H1 (cell line): ENCODE measurements at regions not wholly inside any gene's neighbourhood (a gene's known extent, or its start where the extent isn't known, plus 50 kb on each side); places are given as distances from the start of the nearest gene placed in this dataset.

Experiments
- CTCF ChIA-PET: fragments of 300-600 bp; sonication (Branson Sonifier 250); formaldehyde crosslinking; loops from one replicate; lab custom pipeline; 2021; ENCODE audit not compliant: partially characterized antibody; lab: Charles Lee
- POLR2A ChIA-PET: fragments of 300-600 bp; sonication (Branson Sonifier 250); formaldehyde crosslinking; loops from one replicate; lab custom pipeline; 2021; ENCODE audit warnings: inconsistent platforms; ENCODE audit not compliant: partially characterized antibody; lab: Charles Lee
- DNase-seq, 2 experiments: peaks; one replicate each; pipeline versions ENCODE4 v3.0.0 to v3.0.0-alpha.2; 2010 to 2022; ENCODE audit warnings: low spot score in 2 of 2, low read depth in 1 of 2, mixed read lengths in 1 of 2
- FAIRE-seq: peaks from 2 replicates; lab custom pipeline; 2011; peaks lifted over from hg19 to GRCh38; lab: Jason Lieb, UNC
- H2AFZ ChIP-seq: 2 replicates; pipeline ENCODE4 v1.8.1; 2012; ENCODE audit warnings: low read length, inconsistent platforms
- H2AK5ac ChIP-seq: 2 replicates; pipeline ENCODE4 v1.6.1; 2013; ENCODE audit warnings: low read depth, low read length
- H2BK120ac ChIP-seq: replicated peaks from 2 replicates; pipeline ENCODE3; 2013; ENCODE audit warnings: low read depth, low read length, inconsistent platforms
- H2BK12ac ChIP-seq: 2 replicates; pipeline ENCODE4 v1.6.1; 2013; ENCODE audit warnings: low read depth, low read length
- H2BK15ac ChIP-seq: 2 replicates; pipeline ENCODE4 v1.6.1; 2013; ENCODE audit warnings: low read length
- H2BK20ac ChIP-seq: 2 replicates; pipeline ENCODE4 v1.6.1; 2013; ENCODE audit warnings: low read length
- H2BK5ac ChIP-seq: 2 replicates; pipeline ENCODE4 v1.6.1; 2013; ENCODE audit warnings: low read depth, low read length
- H3K14ac ChIP-seq: 2 replicates; pipeline ENCODE4 v1.6.1; 2013; ENCODE audit warnings: inconsistent platforms; ENCODE audit not compliant: insufficient read length
- H3K18ac ChIP-seq: 2 replicates; pipeline ENCODE4 v1.6.1; 2013; ENCODE audit warnings: low read length; ENCODE audit errors: extremely low read depth
- H3K23ac ChIP-seq: 2 replicates; pipeline ENCODE4 v1.6.1; 2013; ENCODE audit warnings: inconsistent platforms; ENCODE audit not compliant: insufficient read length
- H3K23me2 ChIP-seq: 2 replicates; pipeline ENCODE4 v1.6.1; 2013; ENCODE audit warnings: low read depth, low read length
- H3K27ac ChIP-seq: 2 replicates; pipeline ENCODE4 v1.6.1; 2011; ENCODE audit warnings: low read depth, low read length, inconsistent platforms
- H3K27me3 ChIP-seq, 4 experiments: replicated peaks in 1 of 4; 1 replicate in 1 of 4; 2 replicates in 3 of 4; pipeline versions ENCODE4 v1.6.1 to v1.8.1; 2011 to 2013; ENCODE audit warnings: low read length in 3 of 4, mild to moderate bottlenecking in 3 of 4, inconsistent platforms in 2 of 4, mixed read lengths in 2 of 4, moderate library complexity in 1 of 4; ENCODE audit not compliant: control insufficient read depth in 3 of 4, insufficient read depth in 3 of 4; ENCODE audit errors: extremely low read depth in 1 of 4
- H3K36me3 ChIP-seq, 4 experiments: 2 replicates each; pipeline versions ENCODE4 v1.6.1 to v1.8.1; 2011 to 2013; ENCODE audit warnings: mild to moderate bottlenecking in 4 of 4, low read length in 3 of 4, moderate library complexity in 2 of 4, control low read depth in 1 of 4, inconsistent platforms in 1 of 4; ENCODE audit not compliant: insufficient read depth in 4 of 4, control insufficient read depth in 2 of 4
- H3K4ac ChIP-seq: replicated peaks from 2 replicates; pipeline ENCODE3; 2013; ENCODE audit warnings: low read length, low read depth, mixed read lengths, inconsistent platforms; ENCODE audit not compliant: insufficient read length
- H3K4me1 ChIP-seq, 4 experiments: replicated peaks in 1 of 4; 1 replicate in 1 of 4; 2 replicates in 3 of 4; pipeline versions ENCODE4 v1.6.1 to v1.8.1; 2011 to 2013; ENCODE audit warnings: low read length in 3 of 4, inconsistent platforms in 2 of 4, mixed read lengths in 1 of 4; ENCODE audit not compliant: insufficient read depth in 4 of 4, control insufficient read depth in 3 of 4
- H3K4me2 ChIP-seq, 2 experiments: 2 replicates each; pipeline versions ENCODE4 v1.6.1 to v1.8.1; 2011 to 2013; ENCODE audit warnings: low read depth in 2 of 2, low read length in 2 of 2, control low read depth in 1 of 2, inconsistent platforms in 1 of 2, mild to moderate bottlenecking in 1 of 2; ENCODE audit not compliant: insufficient read depth in 1 of 2
- H3K4me3 ChIP-seq, 4 experiments: fragments of 200-600, 300-600 bp in 1 of 4; sonication (generic), shearing (Covaris generic), sonication (Bioruptor Twin) in 1 of 4; 2 replicates each; pipeline versions ENCODE4 v1.5.1 to v1.8.1; 2011 to 2016; ENCODE audit warnings: low read length in 4 of 4, low read depth in 3 of 4, control low read depth in 2 of 4, inconsistent platforms in 2 of 4, mild to moderate bottlenecking in 2 of 4, mixed read lengths in 1 of 4, moderate library complexity in 1 of 4; ENCODE audit not compliant: insufficient read depth in 2 of 4; ENCODE audit errors: extremely low read depth in 1 of 4
- H3K56ac ChIP-seq: replicated peaks from 2 replicates; pipeline ENCODE3; 2013; ENCODE audit warnings: low read depth, mild to moderate bottlenecking, mixed read lengths, low read length, inconsistent platforms; ENCODE audit not compliant: insufficient read length
- H3K79me1 ChIP-seq: 2 replicates; pipeline ENCODE4 v1.6.1; 2013; ENCODE audit warnings: low read depth, low read length, control low read depth
- H3K79me2 ChIP-seq, 2 experiments: 2 replicates each; pipeline versions ENCODE4 v1.6.1 to v1.8.1; 2012 to 2013; ENCODE audit warnings: low read length in 2 of 2, mild to moderate bottlenecking in 2 of 2, inconsistent platforms in 1 of 2; ENCODE audit not compliant: insufficient read depth in 2 of 2, control insufficient read depth in 1 of 2
- H3K9ac ChIP-seq, 4 experiments: replicated peaks in 1 of 4; 1 replicate in 1 of 4; 2 replicates in 3 of 4; pipeline versions ENCODE4 v1.6.1 to v1.8.1; 2011 to 2013; ENCODE audit warnings: low read depth in 3 of 4, low read length in 3 of 4, control low read depth in 2 of 4, mild to moderate bottlenecking in 2 of 4, moderate library complexity in 2 of 4, inconsistent platforms in 1 of 4; ENCODE audit errors: extremely low read depth in 1 of 4
- H3K9me3 ChIP-seq, 2 experiments: 2 replicates each; pipeline versions ENCODE4 v1.6.1 to v1.8.1; 2012 to 2013; ENCODE audit warnings: mild to moderate bottlenecking in 2 of 2, moderate library complexity in 2 of 2, control low read depth in 1 of 2, inconsistent platforms in 1 of 2, low read depth in 1 of 2, low read length in 1 of 2, mixed read lengths in 1 of 2; ENCODE audit not compliant: insufficient read depth in 2 of 2
- H4K20me1 ChIP-seq, 2 experiments: replicated peaks in 1 of 2; 2 replicates each; pipeline versions ENCODE3 to v1.8.1; 2011 to 2013; ENCODE audit warnings: inconsistent platforms in 2 of 2, low read length in 2 of 2, mild to moderate bottlenecking in 1 of 2; ENCODE audit not compliant: insufficient read depth in 2 of 2, control insufficient read depth in 1 of 2
- H4K5ac ChIP-seq: 2 replicates; pipeline ENCODE4 v1.6.1; 2013; ENCODE audit warnings: low read length, low read depth, mixed read lengths, inconsistent platforms; ENCODE audit not compliant: insufficient read length
- H4K8ac ChIP-seq: 2 replicates; pipeline ENCODE4 v1.8.0; 2013; ENCODE audit warnings: mild to moderate bottlenecking, moderate library complexity, low read length, inconsistent platforms; ENCODE audit not compliant: insufficient read depth; ENCODE audit errors: extremely low read depth
- H4K91ac ChIP-seq: replicated peaks from 2 replicates; pipeline ENCODE3; 2013; ENCODE audit warnings: low read length, mixed read lengths, inconsistent platforms; ENCODE audit not compliant: insufficient read length
- CEBPB ChIP-seq: IDR thresholded peaks from 2 replicates; pipeline ENCODE4 v1.6.1; 2012; ENCODE audit warnings: low read depth, low read length
- KDM1A ChIP-seq: fragments of 200-600, 300-600 bp; sonication (generic); IDR thresholded peaks from 2 replicates; pipeline ENCODE4 v1.7.1; 2016; ENCODE audit warnings: mild to moderate bottlenecking, low read length, borderline replicate concordance
- KDM4A ChIP-seq: IDR thresholded peaks from one replicate; pipeline ENCODE4 v1.7.1; 2012; ENCODE audit warnings: low read depth, mild to moderate bottlenecking, moderate library complexity, low read length, inconsistent platforms; ENCODE audit not compliant: severe bottlenecking
- MAX ChIP-seq: IDR thresholded peaks from 2 replicates; pipeline ENCODE4 v1.6.1; 2012; ENCODE audit warnings: inconsistent platforms
- RXRA ChIP-seq: IDR thresholded peaks from 2 replicates; pipeline ENCODE4 v1.6.1; 2011; ENCODE audit warnings: low read depth, mild to moderate bottlenecking, low read length, moderate library complexity; ENCODE audit not compliant: insufficient read depth
- SRF ChIP-seq: IDR thresholded peaks from 2 replicates; pipeline ENCODE4 v1.6.1; 2011; ENCODE audit warnings: mild to moderate bottlenecking, low read depth, low read length, moderate library complexity
- TEAD4 ChIP-seq: IDR thresholded peaks from 2 replicates; pipeline ENCODE4 v1.6.1; 2012; ENCODE audit warnings: low read depth, low read length, inconsistent platforms, mixed read lengths
- USF2 ChIP-seq: IDR thresholded peaks from 2 replicates; pipeline ENCODE4 v1.6.1; 2011; ENCODE audit warnings: low read length, improper control_type of control experiment
- YY1 ChIP-seq: IDR thresholded peaks from 2 replicates; pipeline ENCODE4 v1.6.1; 2011; ENCODE audit warnings: low read depth, mild to moderate bottlenecking, low read length
- WGBS, 2 experiments: shearing (Covaris generic) in 1 of 2; methylation state at CpG; one replicate each; pipeline versions ENCODE4 v1.1.6 to v1.1.7; 2013 to 2015; ENCODE audit warnings: low lambda C conversion rate in 2 of 2, mixed read lengths in 2 of 2, inconsistent platforms in 1 of 2, low coverage in 1 of 2, missing lambda C conversion rate in 1 of 2; ENCODE audit not compliant: insufficient replicate concordance in 2 of 2, insufficient coverage in 1 of 2, insufficient read length in 1 of 2; ENCODE audit errors: extremely low coverage in 1 of 2, missing lambda C conversion rate in 1 of 2; 5-methylcytosine and 5-hydroxymethylcytosine counted together

GRCh38 chr12:41904041-41904440, 240.6 kb downstream of the GXYLT1 start:
- Histone ChIP-seq H3K14ac (no peak overlapping the region), H3K36me3 (no peaks in the 10 kb centered on the region), H2BK15ac (no peak overlapping the region), H4K91ac (no peak overlapping the region), H2BK12ac (no peak overlapping the region), H2AK5ac (no peak overlapping the region), H3K4ac (no peak overlapping the region), H4K20me1 (no peaks in the 10 kb centered on the region), H3K79me1 (no peaks in the 10 kb centered on the region), H3K79me2 (no peaks in the 10 kb centered on the region), H3K9me3 (no peaks in the 10 kb centered on the region), H2BK120ac (peak overlapping the region; percentile 13), H4K5ac (no peak overlapping the region), H3K18ac (no peak overlapping the region), H2AFZ (no peak overlapping the region), H3K27me3 (no peaks in the 10 kb centered on the region), H4K8ac (no peak overlapping the region), H2BK5ac (no peak overlapping the region), H3K4me2 (no peak overlapping the region), H2BK20ac (no peak overlapping the region), H3K9ac (no peak overlapping the region), H3K23ac (no peak overlapping the region), H3K23me2 (no peaks in the 10 kb centered on the region), H3K4me1 (peaks cover 1 to 13% (median 8%) of the 10 kb centered on the region in 4 experiments; a peak in 5 of 7 replicates), H3K56ac (no peak overlapping the region), H3K27ac (no peak overlapping the region), H3K4me3 (no peak overlapping the region)
- ChIA-PET POLR2A (no interaction called here), CTCF (no interaction called here)
- TF ChIP-seq RXRA (no peak), SRF (no peak), USF2 (no peak), YY1 (no peak), CEBPB (no peak), MAX (no peak), TEAD4 (no peak), KDM1A (no peak), KDM4A (no peak)
- no peak for DNase-seq
- no peak for FAIRE-seq
- WGBS, 2 experiments, result 78% methylated on average over 4 of the region's 4 CpGs; no CpG with 5 or more reads in 1 of the 2 experiments
